Caco-2 (cell line): ENCODE measurements at regions not wholly inside any gene's neighbourhood (a gene's known extent, or its start where the extent isn't known, plus 50 kb on each side); places are given as distances from the start of the nearest gene placed in this dataset.

Experiments used
- BruUV-seq: library from RNA; stranded (reverse); fragments of 400-500 nt; replicated peaks from 2 replicates; lab custom pipeline; 2021; lab: Mats Ljungman, UMichigan
- CTCF ChIA-PET: fragments of 300-600 bp; sonication (Branson Sonifier 250); formaldehyde crosslinking; loops from one replicate; lab custom pipeline; 2022; ENCODE audit warnings: antibody characterized with exemption; lab: Charles Lee
- POLR2A ChIA-PET: fragments of 300-600 bp; sonication (Branson Sonifier 250); formaldehyde crosslinking; loops from one replicate; lab custom pipeline; 2022; ENCODE audit warnings: antibody characterized with exemption; lab: Charles Lee
- DNase-seq, 2 experiments: peaks; one replicate each; pipeline versions ENCODE4 v3.0.0 to v3.0.0-alpha.2; 2020 to 2022
- H3K27me3 ChIP-seq: replicated peaks from 2 replicates; pipeline ENCODE4 v1.6.0; 2011; ENCODE audit warnings: low read length; ENCODE audit not compliant: control insufficient read depth, insufficient read depth
- H3K36me3 ChIP-seq: 2 replicates; pipeline ENCODE4 v1.5.1; 2011; ENCODE audit warnings: low read length; ENCODE audit not compliant: control insufficient read depth, insufficient read depth
- H3K4me1 ChIP-seq: fragments of 250-450 bp; sonication (Bioruptor Pico); 2 replicates; pipeline ENCODE4 v1.5.1; 2020; ENCODE audit warnings: mild to moderate bottlenecking
- H3K4me3 ChIP-seq: 2 replicates; pipeline ENCODE4 v1.5.1; 2011; ENCODE audit warnings: low read depth, mild to moderate bottlenecking, control low read depth, low read length
- H3K9me3 ChIP-seq: fragments of 250-450 bp; sonication (Bioruptor Pico); 2 replicates; pipeline ENCODE4 v1.5.1; 2020; ENCODE audit warnings: mild to moderate bottlenecking, moderate library complexity
- H3K27ac Mint-ChIP-seq: one replicate; pipeline ENCODE4 v1.8.0; 2022; ENCODE audit warnings: mixed read lengths; ENCODE audit not compliant: unreplicated experiment
- H3K27me3 Mint-ChIP-seq: one replicate; pipeline ENCODE4 v1.8.0; 2022; ENCODE audit warnings: mixed read lengths; ENCODE audit not compliant: insufficient read depth, unreplicated experiment
- H3K36me3 Mint-ChIP-seq: one replicate; pipeline ENCODE4 v1.8.0; 2022; ENCODE audit warnings: mild to moderate bottlenecking, mixed read lengths; ENCODE audit not compliant: insufficient read depth, unreplicated experiment
- H3K4me1 Mint-ChIP-seq: one replicate; pipeline ENCODE4 v1.8.0; 2022; ENCODE audit warnings: low read depth, mixed read lengths; ENCODE audit not compliant: unreplicated experiment
- H3K4me3 Mint-ChIP-seq: one replicate; pipeline ENCODE4 v1.8.0; 2022; ENCODE audit warnings: mild to moderate bottlenecking, moderate library complexity, mixed read lengths; ENCODE audit not compliant: unreplicated experiment
- H3K9me3 Mint-ChIP-seq: one replicate; pipeline ENCODE4 v1.8.0; 2022; ENCODE audit warnings: mixed read lengths; ENCODE audit not compliant: unreplicated experiment
- intact Hi-C: fragments of 100-400 bp; cut with micrococcal nuclease; formaldehyde crosslinking; loops from one replicate; pipeline ENCODE4 v1.10.0; 2022; ENCODE audit not compliant: unreplicated experiment
- TF ChIP-seq, protein P1 (sequence below), 2 experiments: fragments of 200-600 bp in 1 of 2; IDR thresholded peaks; 1 replicate in 1 of 2; 2 replicates in 1 of 2; pipeline versions ENCODE4 v1.5.1 to v1.8.0; 2011 to 2022; ENCODE audit warnings: antibody characterized with exemption in 1 of 2, control low read depth in 1 of 2, inconsistent platforms in 1 of 2, low read depth in 1 of 2, low read length in 1 of 2, mild to moderate bottlenecking in 1 of 2, moderate library complexity in 1 of 2; ENCODE audit not compliant: insufficient read depth in 1 of 2, severe bottlenecking in 1 of 2, unreplicated experiment in 1 of 2

DNA sequence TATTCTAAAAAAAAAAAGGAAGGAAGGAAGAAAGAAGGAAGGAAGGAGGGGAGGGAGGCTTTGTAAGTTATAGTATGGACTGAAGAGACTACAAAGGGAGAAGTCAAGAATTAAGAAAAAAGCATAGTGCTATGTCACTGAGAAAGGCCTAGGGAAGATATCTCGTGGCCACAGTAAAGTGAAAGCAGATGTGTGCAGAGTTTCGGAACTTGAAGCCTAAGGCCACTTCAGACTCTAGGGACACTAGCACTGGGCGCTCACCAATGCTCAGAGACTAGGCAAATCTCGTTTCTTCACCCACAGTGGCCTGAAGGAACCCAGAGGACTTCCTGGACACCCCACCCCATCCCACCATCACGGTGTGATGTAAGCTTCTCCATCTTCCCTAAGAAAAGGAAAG, 181.4 kb upstream of the TRPM3 start:
- Histone ChIP-seq H3K4me3 (no peak overlapping the region), H3K36me3 (no peaks in the 10 kb centered on the region), H3K4me1 (no peaks in the 10 kb centered on the region), H3K9me3 (no peaks in the 10 kb centered on the region), H3K27me3 (no peaks in the 10 kb centered on the region)
- no peaks in the 10 kb centered on the region for H3K9me3 Mint-ChIP-seq
- no peaks in the 10 kb centered on the region for H3K36me3 Mint-ChIP-seq
- no peaks in the 10 kb centered on the region for H3K4me1 Mint-ChIP-seq
- ChIA-PET CTCF (no interaction called here), POLR2A (no interaction called here)
- BruUV-seq, result no TSS peak
- H3K27ac Mint-ChIP-seq, result no peak overlapping the region
- intact Hi-C loops, result no loop called here
- no peak overlapping the region for H3K4me3 Mint-ChIP-seq
- DNase-seq, result no peak
- no peaks in the 10 kb centered on the region for H3K27me3 Mint-ChIP-seq
- TF ChIP-seq, protein P1, sequence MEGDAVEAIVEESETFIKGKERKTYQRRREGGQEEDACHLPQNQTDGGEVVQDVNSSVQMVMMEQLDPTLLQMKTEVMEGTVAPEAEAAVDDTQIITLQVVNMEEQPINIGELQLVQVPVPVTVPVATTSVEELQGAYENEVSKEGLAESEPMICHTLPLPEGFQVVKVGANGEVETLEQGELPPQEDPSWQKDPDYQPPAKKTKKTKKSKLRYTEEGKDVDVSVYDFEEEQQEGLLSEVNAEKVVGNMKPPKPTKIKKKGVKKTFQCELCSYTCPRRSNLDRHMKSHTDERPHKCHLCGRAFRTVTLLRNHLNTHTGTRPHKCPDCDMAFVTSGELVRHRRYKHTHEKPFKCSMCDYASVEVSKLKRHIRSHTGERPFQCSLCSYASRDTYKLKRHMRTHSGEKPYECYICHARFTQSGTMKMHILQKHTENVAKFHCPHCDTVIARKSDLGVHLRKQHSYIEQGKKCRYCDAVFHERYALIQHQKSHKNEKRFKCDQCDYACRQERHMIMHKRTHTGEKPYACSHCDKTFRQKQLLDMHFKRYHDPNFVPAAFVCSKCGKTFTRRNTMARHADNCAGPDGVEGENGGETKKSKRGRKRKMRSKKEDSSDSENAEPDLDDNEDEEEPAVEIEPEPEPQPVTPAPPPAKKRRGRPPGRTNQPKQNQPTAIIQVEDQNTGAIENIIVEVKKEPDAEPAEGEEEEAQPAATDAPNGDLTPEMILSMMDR (IDR thresholded peaks at IDR 0.05; ENCODE audit: insufficient read depth in 1 of 2, low read depth in 1 of 2, low read length in 1 of 2, severe bottlenecking in 1 of 2, unreplicated experiment in 1 of 2), result no peak

DNA sequence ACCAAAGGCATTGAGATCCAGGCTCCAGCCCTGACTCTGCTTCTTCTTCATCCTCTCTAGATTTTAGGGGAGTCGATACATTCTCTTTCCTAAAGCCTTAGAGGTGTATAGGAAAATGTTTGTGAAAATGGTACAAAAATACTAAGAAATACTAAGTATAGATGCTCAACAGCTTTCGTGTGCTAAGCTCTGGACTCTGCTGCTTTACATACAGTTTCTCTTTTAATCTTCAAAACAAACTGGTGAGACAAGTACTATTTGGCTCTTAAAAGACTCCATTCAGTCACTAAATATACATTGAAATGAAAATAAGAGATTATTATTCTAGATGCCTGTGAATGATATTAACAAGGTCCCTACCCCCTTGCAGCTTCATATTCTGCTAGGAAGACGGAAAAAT, 174.5 kb upstream of the TRPM3 start:
- POLR2A ChIA-PET, result no interaction called here
- CTCF ChIA-PET, result no interaction called here

GRCh38 chr9:71286146-71286545, 164.7 kb upstream of the TRPM3 start:
- no peaks in the 10 kb centered on the region for H3K4me1 ChIP-seq
- Mint-ChIP-seq H3K4me1 (no peaks in the 10 kb centered on the region), H3K4me3 (no peak overlapping the region), H3K27ac (no peak overlapping the region), H3K9me3 (no peaks in the 10 kb centered on the region), H3K36me3 (no peaks in the 10 kb centered on the region), H3K27me3 (no peaks in the 10 kb centered on the region)
- H3K36me3 ChIP-seq, result no peaks in the 10 kb centered on the region
- no TSS peak for BruUV-seq
- ChIA-PET POLR2A (no interaction called here), CTCF (no interaction called here)
- H3K4me3 ChIP-seq, result no peak overlapping the region
- intact Hi-C loops, result no loop called here
- TF ChIP-seq, protein P1 (IDR thresholded peaks at IDR 0.05; ENCODE audit: insufficient read depth in 1 of 2, low read depth in 1 of 2, low read length in 1 of 2, severe bottlenecking in 1 of 2, unreplicated experiment in 1 of 2), result no peak
- H3K27me3 ChIP-seq, result no peaks in the 10 kb centered on the region
- H3K9me3 ChIP-seq, result no peaks in the 10 kb centered on the region
- no peak for DNase-seq

More for the DNA sequence above, 174.5 kb upstream of the TRPM3 start:
- no peaks in the 10 kb centered on the region for H3K36me3 ChIP-seq
- DNase-seq, result no peak
- H3K36me3 Mint-ChIP-seq, result no peaks in the 10 kb centered on the region
- H3K4me1 ChIP-seq, result no peaks in the 10 kb centered on the region
- H3K4me1 Mint-ChIP-seq, result no peaks in the 10 kb centered on the region
- H3K27me3 Mint-ChIP-seq, result no peaks in the 10 kb centered on the region
- no peak overlapping the region for H3K4me3 Mint-ChIP-seq
- no peaks in the 10 kb centered on the region for H3K9me3 Mint-ChIP-seq
- H3K9me3 ChIP-seq, result no peaks in the 10 kb centered on the region
- BruUV-seq, result no TSS peak
- TF ChIP-seq, protein P1 (IDR thresholded peaks at IDR 0.05; ENCODE audit: insufficient read depth in 1 of 2, low read depth in 1 of 2, low read length in 1 of 2, severe bottlenecking in 1 of 2, unreplicated experiment in 1 of 2), result no peak
- no peak overlapping the region for H3K27ac Mint-ChIP-seq
- intact Hi-C loops, result no loop called here
- H3K27me3 ChIP-seq, result no peaks in the 10 kb centered on the region
- no peak overlapping the region for H3K4me3 ChIP-seq
